GM21390 (cell line): ENCODE measurements at regions not wholly inside any gene's neighbourhood (a gene's known extent, or its start where the extent isn't known, plus 50 kb on each side); places are given as distances from the start of the nearest gene placed in this dataset.

Source experiments
- ATAC-seq: cut with Tn5 transposase; IDR thresholded peaks from one replicate; pipeline ENCODE4 v1.9.1; 2021; ENCODE audit not compliant: unreplicated experiment

- no peak for ATAC-seq
Observed at GRCh38 chr6:139693735-139694134, 319.3 kb upstream of the CITED2 start.

- ATAC-seq, result no peak
Observed at GRCh38 chr6:139690007-139690406, 315.6 kb upstream of the CITED2 start.

GRCh38 chr6:139687055-139687454, 312.6 kb upstream of the CITED2 start:
- ATAC-seq, result no peak

- ATAC-seq, result no peak
Observed at GRCh38 chr6:139686308-139686707, 311.9 kb upstream of the CITED2 start.

- no peak for ATAC-seq
Observed at GRCh38 chr6:139685009-139685408, 310.6 kb upstream of the CITED2 start.

- no peak for ATAC-seq
Observed at GRCh38 chr6:139680819-139681218, 306.4 kb upstream of the CITED2 start.

GRCh38 chr6:139679516-139680179, 305.2 kb upstream of the CITED2 start:
- ATAC-seq, result no peak

- no peak for ATAC-seq
Observed at GRCh38 chr6:139676718-139677117, 302.3 kb upstream of the CITED2 start.

GRCh38 chr6:139666284-139666683, 291.8 kb upstream of the CITED2 start:
- no peak for ATAC-seq

- no peak for ATAC-seq
Observed at GRCh38 chr6:139663996-139664395, 289.5 kb upstream of the CITED2 start.

GRCh38 chr6:139659711-139660110, 285.3 kb upstream of the CITED2 start:
- no peak for ATAC-seq

GRCh38 chr6:139659196-139659595, 284.7 kb upstream of the CITED2 start:
- ATAC-seq, result no peak

GRCh38 chr6:139657119-139657518, 282.7 kb upstream of the CITED2 start:
- no peak for ATAC-seq

GRCh38 chr6:139655783-139656705, 281.6 kb upstream of the CITED2 start:
- no peak for ATAC-seq

- ATAC-seq, result no peak
Observed at GRCh38 chr6:139654888-139655782, 280.7 kb upstream of the CITED2 start.

GRCh38 chr6:139654309-139654708, 279.9 kb upstream of the CITED2 start:
- ATAC-seq, result no peak

- ATAC-seq, result no peak
Observed at GRCh38 chr6:139653111-139653510, 278.7 kb upstream of the CITED2 start.

- no peak for ATAC-seq
Observed at GRCh38 chr6:139650941-139651340, 276.5 kb upstream of the CITED2 start.

- no peak for ATAC-seq
Observed at GRCh38 chr6:139649732-139650131, 275.3 kb upstream of the CITED2 start.

- ATAC-seq, result no peak
Observed at GRCh38 chr6:139649128-139649527, 274.7 kb upstream of the CITED2 start.

- no peak for ATAC-seq
Observed at GRCh38 chr6:139648430-139649000, 274.1 kb upstream of the CITED2 start.
